ENCODE measurements at regions not wholly inside any gene's neighbourhood (a gene's known extent, or its start where the extent isn't known, plus 50 kb on each side); places are given as distances from the start of the nearest gene placed in this dataset.

DNA sequence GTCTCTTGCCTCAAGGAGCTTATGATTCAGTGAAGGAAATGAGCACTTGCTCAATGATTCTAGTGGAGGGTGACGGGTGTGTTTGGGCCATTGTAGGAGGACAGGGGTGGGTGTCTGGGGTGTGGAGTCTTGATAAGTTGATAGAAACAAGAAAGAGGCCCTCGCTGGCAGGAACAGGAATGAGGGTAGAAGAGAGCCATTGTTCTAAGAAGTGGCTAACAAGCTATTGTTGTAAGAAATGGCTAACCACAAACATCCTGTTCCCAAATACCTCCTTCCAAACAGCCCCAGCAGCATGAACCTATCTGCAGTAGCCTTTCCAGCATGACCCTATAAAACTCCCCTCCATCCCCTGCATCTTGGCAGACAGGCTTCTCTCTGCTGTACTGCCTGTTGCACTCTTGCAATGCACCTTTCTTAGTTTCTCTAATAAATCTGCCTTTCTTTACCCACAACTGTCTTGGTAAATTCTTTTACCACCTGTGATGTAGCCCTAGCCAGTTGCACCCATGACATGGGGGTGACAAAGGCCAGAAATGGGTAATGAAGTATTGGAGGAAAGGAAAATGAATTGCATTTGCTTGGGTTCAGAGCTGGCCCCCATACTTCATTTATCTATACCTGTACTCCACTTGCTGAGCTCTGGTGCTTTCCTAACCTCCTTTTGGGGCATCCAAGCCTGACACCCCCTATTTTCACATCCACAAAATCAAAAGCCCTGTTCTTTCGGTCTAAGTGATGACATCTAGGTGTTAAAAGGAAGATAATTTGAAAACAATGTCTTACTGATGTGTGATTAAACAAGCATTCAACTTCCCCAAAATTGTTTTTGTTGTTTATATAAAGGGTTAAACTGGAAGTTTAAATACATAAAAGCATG lies 389.1 kb downstream of the GRIN2B start:
- peak; percentile 1 to 4 for DNase-seq

DNA sequence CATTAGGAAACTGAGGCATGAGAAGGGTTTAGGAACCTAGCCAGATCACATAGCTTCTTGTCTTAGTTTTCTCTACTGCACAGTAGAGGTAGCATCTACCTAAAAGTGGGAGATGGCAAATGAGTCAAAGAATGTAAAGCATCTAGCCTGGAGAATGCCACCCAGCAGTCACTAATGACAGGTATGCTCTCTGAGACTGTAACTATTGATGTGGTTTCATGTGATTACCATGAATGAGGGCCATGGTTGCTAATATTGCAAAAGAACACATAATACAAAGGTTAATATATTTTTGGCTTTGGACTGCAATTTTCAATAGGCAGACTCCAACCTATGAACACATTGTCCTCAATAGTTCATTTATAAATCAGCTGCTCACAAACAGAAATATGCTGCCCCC lies 389.9 kb downstream of the GRIN2B start:
- no peak for DNase-seq

GRCh38 chr12:13591059-13591458 lies 390.3 kb downstream of the GRIN2B start:
- no peak for DNase-seq

DNA sequence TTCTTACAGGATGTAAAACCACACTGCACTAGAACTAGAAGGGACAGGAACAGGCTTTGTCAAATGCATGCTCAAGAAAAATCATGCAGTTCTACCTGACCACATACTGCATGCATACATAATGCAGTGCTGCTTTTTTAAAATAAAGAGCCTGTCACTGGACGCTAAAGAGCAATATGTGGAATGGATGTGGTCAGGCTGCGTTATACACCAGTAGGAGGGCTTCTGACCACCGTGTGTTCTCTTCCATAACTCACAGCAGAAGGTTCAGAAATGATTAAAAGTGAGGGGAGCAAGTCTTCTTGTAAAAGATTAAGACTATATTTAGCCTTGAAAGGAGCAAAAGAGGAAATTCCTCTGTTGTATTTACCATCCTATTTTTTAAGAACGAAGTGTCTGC lies 392.0 kb downstream of the EMP1 start:
- DNase-seq: no peak

- no peak for DNase-seq
Measured at GRCh38 chr12:13587721-13588390, 391.3 kb downstream of the EMP1 start.

GRCh38 chr12:13586361-13586760 lies 389.8 kb downstream of the EMP1 start:
- no peak for DNase-seq

DNA sequence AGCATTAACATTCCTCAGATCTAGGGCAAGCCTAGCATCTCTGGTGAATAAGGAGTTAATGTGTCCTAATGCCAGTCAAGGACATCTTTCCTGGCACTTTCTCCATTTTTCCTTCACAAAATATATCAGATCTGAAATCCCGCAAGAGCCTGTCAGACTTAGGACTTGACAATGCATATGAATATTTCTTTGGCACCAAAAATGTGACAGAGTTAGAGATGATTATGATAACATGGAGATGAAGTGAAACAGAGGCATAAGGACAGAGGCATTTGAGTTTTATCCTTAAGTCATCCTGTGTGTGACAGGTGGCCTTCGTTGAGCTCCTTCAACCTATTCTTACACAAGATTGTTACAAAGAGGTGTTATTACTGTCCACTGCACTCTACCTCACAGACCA lies 388.0 kb downstream of the EMP1 start:
- DNase-seq: no peak

GRCh38 chr12:13583630-13584029 lies 387.1 kb downstream of the EMP1 start:
- DNase-seq: no peak

- DNase-seq: no peak
Measured at GRCh38 chr12:13582421-13582820, 385.9 kb downstream of the EMP1 start.

- DNase-seq: no peak
Measured at GRCh38 chr12:13581031-13581430, 384.5 kb downstream of the EMP1 start.

DNA sequence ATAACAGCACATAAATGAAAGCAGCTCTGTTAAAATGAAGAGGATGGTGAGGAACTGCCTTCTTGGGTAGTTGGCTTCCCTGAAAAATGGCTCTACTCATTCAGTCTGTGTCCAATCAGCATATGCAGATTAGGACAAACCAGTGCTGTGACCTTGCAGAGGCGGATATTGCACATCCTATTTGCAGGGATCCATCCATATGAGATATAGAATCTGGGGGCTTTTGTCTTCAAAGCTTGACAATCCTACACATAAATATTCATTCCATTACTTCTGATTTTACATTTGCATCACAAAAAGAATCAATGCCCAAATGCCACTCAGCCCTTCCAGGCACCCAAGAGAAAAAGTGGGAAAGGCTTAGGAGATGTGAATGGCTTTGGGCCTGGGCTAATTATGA lies 383.7 kb downstream of the EMP1 start:
- no peak for DNase-seq

DNA sequence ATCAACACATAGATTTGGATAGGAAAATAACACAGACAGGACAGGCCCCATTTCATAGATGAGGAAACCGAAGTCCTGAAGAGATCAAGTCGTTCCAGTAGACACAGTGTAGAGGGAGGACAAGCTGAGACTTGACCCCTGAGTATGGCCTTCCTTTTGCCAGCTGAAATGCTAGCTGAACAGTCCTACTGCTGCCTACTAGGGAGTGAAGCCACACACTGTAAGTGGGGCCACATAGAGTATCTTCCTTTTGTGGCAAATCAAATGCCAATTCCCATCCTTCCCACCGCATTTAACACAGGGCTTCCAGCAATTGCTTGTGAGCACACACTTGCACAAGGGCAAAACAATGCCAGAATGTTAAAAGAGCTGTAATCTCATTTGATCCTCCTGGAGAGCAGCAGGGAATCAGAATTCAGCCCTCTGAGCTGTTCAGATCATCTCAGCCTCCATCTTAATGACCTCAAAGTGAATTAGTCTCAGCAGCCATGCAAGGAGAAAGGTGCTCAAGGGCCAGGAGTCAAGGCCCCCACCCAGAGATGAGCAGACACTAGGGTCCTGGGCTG lies 380.5 kb downstream of the EMP1 start:
- no peak for DNase-seq

- DNase-seq: no peak
Measured at GRCh38 chr12:13573698-13574321, 377.3 kb downstream of the EMP1 start.

GRCh38 chr12:13571035-13571434 lies 374.5 kb downstream of the EMP1 start:
- no peak for DNase-seq

GRCh38 chr12:13570005-13570694 lies 373.6 kb downstream of the EMP1 start:
- no peak for DNase-seq

GRCh38 chr12:13566292-13566691 lies 369.8 kb downstream of the EMP1 start:
- no peak for DNase-seq

DNA sequence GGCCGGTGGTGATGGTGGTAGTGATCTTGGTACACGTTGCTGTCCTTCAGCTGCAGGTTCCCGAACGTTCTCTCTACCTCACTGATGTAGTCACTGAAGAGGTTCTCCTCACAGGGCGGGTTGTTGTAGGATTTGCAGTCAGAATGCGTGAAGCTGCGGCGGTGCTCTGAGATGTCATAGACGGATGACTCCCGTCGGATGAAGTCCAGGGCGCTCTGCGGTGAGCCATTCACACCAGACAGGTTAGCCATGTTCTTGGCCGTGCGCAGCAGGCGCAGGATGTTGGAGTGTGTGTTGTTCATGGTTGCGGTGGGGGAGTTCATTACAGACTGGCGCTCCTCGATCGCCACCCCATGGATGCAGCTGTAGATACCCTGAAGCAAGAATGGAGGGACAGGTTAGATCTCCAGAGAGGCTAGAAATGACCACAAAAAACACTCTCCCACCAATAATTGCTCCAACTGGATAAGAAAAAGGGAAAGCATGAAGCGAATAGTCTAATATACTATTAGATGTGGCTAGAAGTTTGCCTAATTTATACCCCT lies 367.8 kb downstream of the EMP1 start:
- no peak for DNase-seq

DNA sequence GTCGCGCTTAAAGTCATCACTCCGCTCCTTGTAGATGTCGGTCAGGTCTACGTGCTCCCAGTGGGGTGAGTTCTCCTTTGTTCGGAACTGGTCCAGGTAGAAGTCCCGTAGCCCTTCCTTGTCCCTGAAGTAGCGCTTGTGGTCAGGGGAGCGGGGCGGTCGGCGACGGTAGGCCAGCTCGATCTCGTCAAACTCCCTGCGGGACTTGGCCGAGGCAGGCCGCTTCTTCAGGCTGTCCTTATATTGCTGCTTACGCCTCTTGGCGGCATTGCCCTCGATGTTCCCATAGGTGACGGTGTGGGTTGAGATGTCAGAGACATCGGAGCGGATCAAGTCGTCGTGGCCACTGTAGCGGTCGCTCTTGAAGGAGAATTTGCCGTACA lies 367.2 kb downstream of the EMP1 start:
- no peak for DNase-seq

DNA sequence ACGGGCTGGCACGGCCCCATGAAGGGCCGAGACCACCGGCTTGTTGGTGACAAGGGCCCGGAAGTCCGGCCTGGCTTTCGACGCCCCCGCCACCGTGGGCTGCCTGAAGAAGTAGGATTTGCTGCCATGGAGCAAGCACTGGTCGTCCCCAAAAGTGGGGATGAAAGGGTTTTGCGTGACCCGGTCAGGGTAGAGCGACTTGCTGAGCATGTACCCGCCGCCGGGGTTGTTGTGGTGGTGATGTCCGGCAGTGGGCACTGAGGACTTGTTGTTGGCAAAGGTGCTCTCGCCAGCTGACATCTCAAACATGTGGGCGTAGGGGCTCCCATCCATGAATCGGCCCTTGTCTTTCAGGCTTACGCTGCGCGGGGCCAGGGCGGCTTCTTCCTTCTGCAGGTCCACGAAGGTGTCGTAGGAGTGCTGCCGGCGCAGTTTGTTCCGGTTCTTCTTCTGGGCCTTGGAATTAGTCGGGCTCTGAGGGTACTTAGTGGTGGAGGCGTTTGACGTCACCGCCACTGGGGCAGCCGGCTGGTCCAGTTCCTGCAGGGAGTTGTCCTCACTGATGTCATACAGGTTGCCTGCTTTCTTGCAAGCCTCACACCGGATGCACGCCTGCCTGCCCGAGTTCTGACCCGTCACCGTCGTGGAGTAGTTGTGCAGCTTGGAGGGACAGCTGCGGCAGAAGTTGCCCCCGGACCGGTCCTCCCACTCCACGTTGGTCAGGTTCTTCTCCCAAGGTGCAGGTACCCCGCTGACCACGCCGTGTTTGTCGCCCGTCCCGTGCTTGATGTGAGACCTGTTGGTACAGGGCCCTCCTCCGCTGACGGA lies 366.6 kb downstream of the EMP1 start:
- no peak for DNase-seq

DNA sequence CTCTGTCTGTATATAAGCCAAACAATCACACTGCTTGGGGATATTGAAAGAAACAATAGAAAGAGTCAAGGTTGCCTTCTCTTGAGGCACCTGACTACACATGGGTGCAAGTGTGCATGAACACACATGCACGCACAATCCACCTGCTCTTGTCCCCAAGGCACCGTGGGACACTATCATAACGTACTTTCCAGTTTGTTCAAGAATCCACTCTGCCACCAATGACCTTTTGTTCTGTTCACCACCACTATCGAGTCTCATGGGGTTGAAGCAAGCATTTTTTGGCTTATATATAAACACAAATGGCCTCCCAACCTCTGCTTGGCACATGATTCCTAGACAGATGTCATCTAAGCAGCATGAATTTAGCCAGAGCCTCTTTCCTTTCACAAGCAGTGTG lies 365.4 kb downstream of the EMP1 start:
- no peak for DNase-seq

GRCh38 chr12:13559318-13559978 lies 362.9 kb downstream of the EMP1 start:
- DNase-seq: no peak

Measured in Kasumi-1 (cell line).